Liver (tissue), 8 donors: ENCODE measurements at regions not wholly inside any gene's neighbourhood (a gene's known extent, or its start where the extent isn't known, plus 50 kb on each side); places are given as distances from the start of the nearest gene placed in this dataset.

Experiments
- DNase-seq: peaks from one replicate; pipeline ENCODE4 v3.0.0-alpha.2; 2017; ENCODE audit warnings: low spot score
- H3K27ac ChIP-seq, 2 donors: one replicate each; pipeline ENCODE4 v1.7.0; 2013; ENCODE audit warnings: inconsistent platforms in 2 of 2, low read length in 2 of 2, control low read depth in 1 of 2, low read depth in 1 of 2, mild to moderate bottlenecking in 1 of 2
- H3K27me3 ChIP-seq, 4 donors: one replicate each; pipeline versions ENCODE4 v1.6.1 to v1.7.0; 2013; ENCODE audit warnings: low read length in 3 of 4, inconsistent platforms in 1 of 4, mild to moderate bottlenecking in 1 of 4, moderate library complexity in 1 of 4; ENCODE audit not compliant: control insufficient read depth in 4 of 4, insufficient read depth in 4 of 4
- H3K36me3 ChIP-seq, 4 donors: one replicate each; pipeline versions ENCODE4 v1.6.1 to v1.7.0; 2013; ENCODE audit warnings: low read length in 3 of 4, mild to moderate bottlenecking in 3 of 4, low read depth in 1 of 4, moderate library complexity in 1 of 4; ENCODE audit not compliant: control insufficient read depth in 4 of 4, insufficient read depth in 3 of 4
- H3K4me1 ChIP-seq, 4 donors: one replicate each; pipeline versions ENCODE4 v1.6.1 to v1.7.0; 2013; ENCODE audit warnings: low read length in 3 of 4, mild to moderate bottlenecking in 3 of 4, moderate library complexity in 1 of 4; ENCODE audit not compliant: control insufficient read depth in 4 of 4, insufficient read depth in 4 of 4
- H3K4me3 ChIP-seq, 3 donors: one replicate each; pipeline versions ENCODE4 v1.6.1 to v1.7.0; 2013; ENCODE audit warnings: low read length in 3 of 3, control low read depth in 1 of 3, low read depth in 1 of 3, mild to moderate bottlenecking in 1 of 3
- H3K9ac ChIP-seq, 2 donors: one replicate each; pipeline ENCODE4 v1.7.0; 2013; ENCODE audit warnings: low read length in 2 of 2, mild to moderate bottlenecking in 2 of 2, moderate library complexity in 2 of 2, control low read depth in 1 of 2, low read depth in 1 of 2
- H3K9me3 ChIP-seq, 4 donors: one replicate each; pipeline versions ENCODE4 v1.6.1 to v1.7.0; 2013; ENCODE audit warnings: low read length in 3 of 4; ENCODE audit not compliant: control insufficient read depth in 4 of 4
- EGR1 ChIP-seq, 2 donors: IDR thresholded peaks; 2 replicates each; pipeline ENCODE4 v1.6.1; 2016 to 2018; ENCODE audit warnings: antibody characterized with exemption in 2 of 2, low read depth in 2 of 2
- FOXA1 ChIP-seq: IDR thresholded peaks from 2 replicates; pipeline ENCODE4 v1.6.1; 2016; ENCODE audit warnings: antibody characterized with exemption
- FOXA2 ChIP-seq: IDR thresholded peaks from 2 replicates; pipeline ENCODE4 v1.6.1; 2016; ENCODE audit warnings: antibody characterized with exemption
- GABPA ChIP-seq, 2 donors: IDR thresholded peaks in 1 of 2; conservative IDR thresholded peaks in 1 of 2; 2 replicates each; pipeline ENCODE4 v1.6.1; 2016; ENCODE audit warnings: antibody characterized with exemption in 2 of 2, mild to moderate bottlenecking in 1 of 2, moderate library complexity in 1 of 2
- HNF4A ChIP-seq, 2 donors: conservative IDR thresholded peaks; 2 replicates each; pipeline ENCODE4 v1.6.1; 2016; ENCODE audit warnings: antibody characterized with exemption in 2 of 2, mild to moderate bottlenecking in 2 of 2
- HNF4G ChIP-seq: IDR thresholded peaks from 2 replicates; pipeline ENCODE4 v1.6.1; 2016; ENCODE audit warnings: antibody characterized with exemption
- JUND ChIP-seq, 2 donors: IDR thresholded peaks; 2 replicates each; pipeline ENCODE4 v1.6.1; 2016; ENCODE audit warnings: antibody characterized with exemption in 2 of 2
- NR2F2 ChIP-seq: IDR thresholded peaks from 2 replicates; pipeline ENCODE4 v1.6.1; 2016; ENCODE audit warnings: antibody characterized with exemption
- RAD21 ChIP-seq, 2 donors: IDR thresholded peaks; 2 replicates each; pipeline ENCODE4 v1.6.1; 2016; ENCODE audit warnings: antibody characterized with exemption in 2 of 2, mild to moderate bottlenecking in 2 of 2
- REST ChIP-seq: IDR thresholded peaks from 2 replicates; pipeline ENCODE4 v1.6.1; 2016; ENCODE audit warnings: antibody characterized with exemption, mild to moderate bottlenecking
- RXRA ChIP-seq, 2 donors: IDR thresholded peaks; 2 replicates each; pipeline ENCODE4 v1.6.1; 2017 to 2018; ENCODE audit warnings: antibody characterized with exemption in 2 of 2, mild to moderate bottlenecking in 1 of 2
- SP1 ChIP-seq: IDR thresholded peaks from 2 replicates; pipeline ENCODE4 v1.6.1; 2018; ENCODE audit warnings: antibody characterized with exemption, mild to moderate bottlenecking
- TAF1 ChIP-seq: conservative IDR thresholded peaks from 2 replicates; pipeline ENCODE4 v1.6.1; 2016; ENCODE audit warnings: antibody characterized with exemption, mild to moderate bottlenecking
- YY1 ChIP-seq: IDR thresholded peaks from 2 replicates; pipeline ENCODE4 v1.6.1; 2016; ENCODE audit warnings: antibody characterized with exemption, mild to moderate bottlenecking
- ZBTB33 ChIP-seq: IDR thresholded peaks from 2 replicates; pipeline ENCODE4 v1.6.1; 2016; ENCODE audit warnings: antibody characterized with exemption
- WGBS: extraction: QIAGEN DNeasy Blood & Tissue Kit; methylation state at CpG from one replicate; pipeline ENCODE4 v1.1.7; 2013; 5-methylcytosine and 5-hydroxymethylcytosine counted together
- TF ChIP-seq, protein P1 (sequence below): IDR thresholded peaks from 2 replicates; pipeline ENCODE4 v1.6.1; 2016; ENCODE audit warnings: antibody characterized with exemption
- TF ChIP-seq, protein P2 (sequence below): IDR thresholded peaks from 2 replicates; pipeline ENCODE4 v1.6.1; 2016; ENCODE audit warnings: antibody characterized with exemption
- TF ChIP-seq, protein P3 (sequence below): fragments of 150-350 bp; IDR thresholded peaks from 2 replicates; pipeline ENCODE4 v1.5.1; 2017; ENCODE audit warnings: improper control_type of control experiment, low read depth, low read length; ENCODE audit not compliant: missing input control
- donor health status: healthy.
- donor health status: healthy.
- donor health status: healthy.
- donor health status: healthy.
- donor health status: healthy.

DNA sequence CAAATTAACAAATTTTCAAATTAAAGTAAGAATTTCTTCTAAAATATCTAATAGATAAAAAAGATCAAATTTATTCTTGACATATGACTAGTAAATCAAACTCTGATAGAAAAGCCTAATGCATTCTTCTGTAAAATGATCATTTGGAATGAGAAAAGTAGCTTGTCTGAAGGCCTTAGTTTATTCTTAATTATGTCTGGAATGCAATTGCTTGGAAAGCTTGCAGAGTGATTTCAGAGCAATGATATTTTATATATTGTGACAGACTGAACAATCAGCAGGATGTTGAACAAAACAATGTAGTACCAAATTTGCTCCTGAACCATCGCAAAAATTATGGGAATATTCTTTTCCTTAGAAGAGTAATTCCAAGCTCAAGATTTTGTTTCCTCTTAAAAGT lies 789.6 kb upstream of the NOVA1 start (continued):
- TF ChIP-seq REST (no peak), FOXA2 (no peak), YY1 (no peak), GABPA (IDR thresholded peaks at IDR 0.05 in 1 of 2, conservative IDR thresholded peaks at IDR 0.05 in 1 of 2) (no peak), RAD21 (IDR thresholded peaks at IDR 0.05) (no peak), HNF4A (conservative IDR thresholded peaks at IDR 0.05) (no peak), FOXA1 (no peak), SP1 (no peak), TAF1 (no peak)
- TF ChIP-seq, protein P1, sequence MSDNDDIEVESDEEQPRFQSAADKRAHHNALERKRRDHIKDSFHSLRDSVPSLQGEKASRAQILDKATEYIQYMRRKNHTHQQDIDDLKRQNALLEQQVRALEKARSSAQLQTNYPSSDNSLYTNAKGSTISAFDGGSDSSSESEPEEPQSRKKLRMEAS: no peak

DNA sequence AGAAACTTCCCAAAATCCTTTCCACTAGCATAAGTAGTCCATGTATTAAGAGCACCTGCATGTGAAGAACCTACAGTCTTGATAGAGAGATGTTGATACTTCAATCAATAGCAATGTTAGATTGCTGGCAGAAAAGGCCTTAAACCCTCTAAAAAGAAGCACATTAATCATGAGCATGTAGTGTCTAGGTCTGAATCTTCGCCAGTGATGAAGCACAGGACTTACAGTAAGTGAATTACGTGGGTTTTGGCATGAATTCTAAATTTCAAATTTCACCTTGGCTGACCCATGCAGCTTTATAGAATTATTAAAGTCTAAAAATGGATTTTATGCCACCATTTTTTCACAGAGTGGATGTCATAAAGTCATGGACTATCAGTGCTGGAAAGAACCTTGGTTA lies 791.6 kb upstream of the NOVA1 start:
- no peak overlapping the region for H3K9ac ChIP-seq
- peaks cover 0 to 3% (median 0%) of the 10 kb centered on the region in 4 donors for H3K9me3 ChIP-seq
- H3K27ac ChIP-seq: no peak overlapping the region
- no peak for DNase-seq
- H3K27me3 ChIP-seq: no peaks in the 10 kb centered on the region
- no peaks in the 10 kb centered on the region for H3K36me3 ChIP-seq
- no peak overlapping the region for H3K4me3 ChIP-seq
- H3K4me1 ChIP-seq: no peaks in the 10 kb centered on the region
- WGBS: 56% methylated on average over 2 of the region's 2 CpGs
- TF ChIP-seq FOXA2 (no peak), GABPA (IDR thresholded peaks at IDR 0.05 in 1 of 2, conservative IDR thresholded peaks at IDR 0.05 in 1 of 2) (no peak), NR2F2 (no peak), REST (no peak), RAD21 (IDR thresholded peaks at IDR 0.05) (no peak), RXRA (IDR thresholded peaks at IDR 0.05) (no peak), JUND (IDR thresholded peaks at IDR 0.05) (no peak), SP1 (no peak), EGR1 (IDR thresholded peaks at IDR 0.05; ENCODE audit: low read depth in 2 of 2) (no peak), TAF1 (no peak), YY1 (no peak), HNF4G (no peak), ZBTB33 (no peak), FOXA1 (no peak)
- TF ChIP-seq, protein P2, sequence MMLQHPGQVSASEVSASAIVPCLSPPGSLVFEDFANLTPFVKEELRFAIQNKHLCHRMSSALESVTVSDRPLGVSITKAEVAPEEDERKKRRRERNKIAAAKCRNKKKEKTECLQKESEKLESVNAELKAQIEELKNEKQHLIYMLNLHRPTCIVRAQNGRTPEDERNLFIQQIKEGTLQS: no peak
- TF ChIP-seq, protein P3, sequence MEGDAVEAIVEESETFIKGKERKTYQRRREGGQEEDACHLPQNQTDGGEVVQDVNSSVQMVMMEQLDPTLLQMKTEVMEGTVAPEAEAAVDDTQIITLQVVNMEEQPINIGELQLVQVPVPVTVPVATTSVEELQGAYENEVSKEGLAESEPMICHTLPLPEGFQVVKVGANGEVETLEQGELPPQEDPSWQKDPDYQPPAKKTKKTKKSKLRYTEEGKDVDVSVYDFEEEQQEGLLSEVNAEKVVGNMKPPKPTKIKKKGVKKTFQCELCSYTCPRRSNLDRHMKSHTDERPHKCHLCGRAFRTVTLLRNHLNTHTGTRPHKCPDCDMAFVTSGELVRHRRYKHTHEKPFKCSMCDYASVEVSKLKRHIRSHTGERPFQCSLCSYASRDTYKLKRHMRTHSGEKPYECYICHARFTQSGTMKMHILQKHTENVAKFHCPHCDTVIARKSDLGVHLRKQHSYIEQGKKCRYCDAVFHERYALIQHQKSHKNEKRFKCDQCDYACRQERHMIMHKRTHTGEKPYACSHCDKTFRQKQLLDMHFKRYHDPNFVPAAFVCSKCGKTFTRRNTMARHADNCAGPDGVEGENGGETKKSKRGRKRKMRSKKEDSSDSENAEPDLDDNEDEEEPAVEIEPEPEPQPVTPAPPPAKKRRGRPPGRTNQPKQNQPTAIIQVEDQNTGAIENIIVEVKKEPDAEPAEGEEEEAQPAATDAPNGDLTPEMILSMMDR: no peak
- TF ChIP-seq, protein P1: no peak
